ENCODE measurements at regions not wholly inside any gene's neighbourhood (a gene's known extent, or its start where the extent isn't known, plus 50 kb on each side); places are given as distances from the start of the nearest gene placed in this dataset.

- peaks cover 7% of the 10 kb centered on the region for H3K36me3 Mint-ChIP-seq
- CTCF ChIA-PET, result interaction anchor here (1.4 kb wide), 1 partner anchor 77 kb away, joined by 9 read pairs; no protein-coding TSS in a partner anchor
- H3K4me1 Mint-ChIP-seq, result peaks cover 9% of the 10 kb centered on the region
- peak overlapping the region; percentile 26; the same call in 1 of the 2 replicates for H3K27ac Mint-ChIP-seq
- no peak overlapping the region for H3K4me3 Mint-ChIP-seq
- ATAC-seq (no peak), DNase-seq (ENCODE audit: low spot score) (no peak)
- POLR2A ChIA-PET, result no interaction called here
- TF ChIP-seq E2F5 (CRISPR knock-in tag; IDR thresholded peaks at IDR 0.05), result no peak
- no peak for TF ChIP-seq ETV6 (CRISPR knock-in tag; IDR thresholded peaks at IDR 0.05)
- TF ChIP-seq ZNF416 (CRISPR knock-in tag; IDR thresholded peaks at IDR 0.05), result no peak
- TF ChIP-seq ATF2 (CRISPR knock-in tag; IDR thresholded peaks at IDR 0.05; ENCODE audit: borderline replicate concordance, low read depth), result no peak
- no peak for TF ChIP-seq ERG (CRISPR knock-in tag; IDR thresholded peaks at IDR 0.05)
- no peak for TF ChIP-seq ZNF121 (CRISPR knock-in tag; IDR thresholded peaks at IDR 0.05)
- TF ChIP-seq GTF2I (CRISPR knock-in tag; conservative IDR thresholded peaks at IDR 0.05), result no peak
- TF ChIP-seq ZBTB21 (CRISPR knock-in tag; IDR thresholded peaks at IDR 0.05; ENCODE audit: borderline replicate concordance), result no peak
- no peak for TF ChIP-seq HMGXB4 (CRISPR knock-in tag; IDR thresholded peaks at IDR 0.05)
- TF ChIP-seq SP1 (CRISPR knock-in tag; conservative IDR thresholded peaks at IDR 0.05), result no peak
- TF ChIP-seq FOXP4 (CRISPR knock-in tag; IDR thresholded peaks at IDR 0.05), result no peak
- no peak for TF ChIP-seq ZNF423 (CRISPR knock-in tag; IDR thresholded peaks at IDR 0.05)
- no peak for TF ChIP-seq MAX (CRISPR knock-in tag; IDR thresholded peaks at IDR 0.05)
- TF ChIP-seq CDX4 (CRISPR knock-in tag; IDR thresholded peaks at IDR 0.05; ENCODE audit: borderline replicate concordance), result no peak
- peaks cover 9% of the 10 kb centered on the region for H3K9me3 Mint-ChIP-seq
- no peaks in the 10 kb centered on the region for H3K27me3 Mint-ChIP-seq (ENCODE audit: low read depth)
Measured at GRCh38 chr15:62665449-62665848, 377.1 kb upstream of the TPM1 start.

- Mint-ChIP-seq H3K4me1 (peaks cover 9% of the 10 kb centered on the region), H3K27ac (no peak overlapping the region), H3K36me3 (peaks cover 7% of the 10 kb centered on the region), H3K9me3 (peaks cover 12% of the 10 kb centered on the region), H3K27me3 (ENCODE audit: low read depth) (no peaks in the 10 kb centered on the region), H3K4me3 (no peak overlapping the region)
- CTCF ChIA-PET, result interaction anchor here (1.1 to 1.4 kb wide), 2 partner anchors 10 to 76 kb away, joined by 3 to 9 read pairs; no protein-coding TSS in a partner anchor
- POLR2A ChIA-PET, result interaction anchor here (0.6 kb wide), 1 partner anchor 123 kb away, joined by 3 read pairs; no protein-coding TSS in a partner anchor
- no peak for ATAC-seq
- DNase-seq (ENCODE audit: low spot score), result no peak
- TF ChIP-seq HMGXB4 (CRISPR knock-in tag; IDR thresholded peaks at IDR 0.05) (no peak), SP1 (CRISPR knock-in tag; conservative IDR thresholded peaks at IDR 0.05) (no peak), SMAD3 (CRISPR knock-in tag; IDR thresholded peaks at IDR 0.05; ENCODE audit: borderline replicate concordance) (no peak), ZBTB43 (CRISPR knock-in tag; IDR thresholded peaks at IDR 0.05) (no peak), NR3C1 (CRISPR knock-in tag; conservative IDR thresholded peaks at IDR 0.05; ENCODE audit: low read depth) (no peak), ZBTB21 (CRISPR knock-in tag; IDR thresholded peaks at IDR 0.05; ENCODE audit: borderline replicate concordance) (no peak), E2F1 (CRISPR knock-in tag; IDR thresholded peaks at IDR 0.05) (no peak), ATF2 (CRISPR knock-in tag; IDR thresholded peaks at IDR 0.05; ENCODE audit: borderline replicate concordance, low read depth) (no peak)
Measured at GRCh38 chr15:62666046-62666445, 376.5 kb upstream of the TPM1 start.
